ENCODE measurements at regions not wholly inside any gene's neighbourhood (a gene's known extent, or its start where the extent isn't known, plus 50 kb on each side); places are given as distances from the start of the nearest gene placed in this dataset.
A peak's percentile ranks its signal among the peaks of the same experiment; 100 is the strongest.

GRCh38 chrX:39559229-39559628 is 538.5 kb downstream of the BCOR start:
- Histone ChIP-seq H3K4me3 (no peak overlapping the region), H3K27me3 (no peaks in the 10 kb centered on the region), H3K9me3 (no peaks in the 10 kb centered on the region), H3K36me3 (no peaks in the 10 kb centered on the region), H3K27ac (no peak overlapping the region), H3K4me1 (no peaks in the 10 kb centered on the region)
- no peak for TF ChIP-seq CTCF (IDR thresholded peaks at IDR 0.05)
- 64 to 66% methylated on average over 4 of the region's 4 CpGs for WGBS, 2 donors
- no peak for DNase-seq
- intact Hi-C loops (cut with DNase I), result no loop called here
- FAIRE-seq, result no peak
- ATAC-seq, result no peak

- peaks cover 0 to 1% (median 0%) of the 10 kb centered on the region in 4 donors for H3K27me3 ChIP-seq
- no peak for ATAC-seq
- FAIRE-seq, result no peak
These were observed 537.5 kb downstream of the BCOR start for GRCh38 chrX:39560271-39560670.

GRCh38 chrX:39563178-39563577 is 534.6 kb downstream of the BCOR start:
- FAIRE-seq (peak; percentile 13), DNase-seq (no peak), ATAC-seq (no peak)
- H3K27me3 ChIP-seq, result peaks cover 0 to 11% (median 0%) of the 10 kb centered on the region in 4 donors
- no peak overlapping the region for H3K27ac ChIP-seq
- TF ChIP-seq CTCF (IDR thresholded peaks at IDR 0.05), result no peak
- H3K4me1 ChIP-seq, result no peaks in the 10 kb centered on the region
- H3K36me3 ChIP-seq, result no peaks in the 10 kb centered on the region
- H3K9me3 ChIP-seq, result no peaks in the 10 kb centered on the region
- intact Hi-C loops (cut with DNase I), result no loop called here
- no peak overlapping the region for H3K4me3 ChIP-seq

More at GRCh38 chrX:39560271-39560670, 537.5 kb downstream of the BCOR start:
- WGBS, 2 donors, result 73 to 77% methylated on average over 12 of the region's 12 CpGs
- intact Hi-C loops (cut with DNase I), result no loop called here
- no peak for DNase-seq
- TF ChIP-seq CTCF (IDR thresholded peaks at IDR 0.05), result no peak
- no peaks in the 10 kb centered on the region for H3K9me3 ChIP-seq
- no peak overlapping the region for H3K27ac ChIP-seq
- no peaks in the 10 kb centered on the region for H3K4me1 ChIP-seq
- H3K4me3 ChIP-seq, result no peak overlapping the region
- H3K36me3 ChIP-seq, result no peaks in the 10 kb centered on the region

- Histone ChIP-seq H3K9me3 (no peaks in the 10 kb centered on the region), H3K27ac (no peak overlapping the region), H3K4me1 (no peaks in the 10 kb centered on the region), H3K36me3 (no peaks in the 10 kb centered on the region), H3K4me3 (no peak overlapping the region), H3K27me3 (peaks cover 0 to 16% (median 0%) of the 10 kb centered on the region in 4 donors)
- DNase-seq (no peak), ATAC-seq (no peak), FAIRE-seq (no peak)
- WGBS, 2 donors, result 67 to 75% methylated on average over 3 of the region's 3 CpGs
- TF ChIP-seq CTCF (IDR thresholded peaks at IDR 0.05), result no peak
- intact Hi-C loops (cut with DNase I), result no loop called here
These were observed 533.0 kb downstream of the BCOR start for GRCh38 chrX:39564751-39565150.

- no peak for TF ChIP-seq CTCF (IDR thresholded peaks at IDR 0.05)
- no peak overlapping the region for H3K27ac ChIP-seq
- H3K4me1 ChIP-seq, result no peaks in the 10 kb centered on the region
- no peak for FAIRE-seq
- intact Hi-C loops (cut with DNase I), result no loop called here
- H3K27me3 ChIP-seq, result peaks cover 0 to 6% (median 0%) of the 10 kb centered on the region in 4 donors
- H3K4me3 ChIP-seq, result no peak overlapping the region
- no peaks in the 10 kb centered on the region for H3K36me3 ChIP-seq
- no peaks in the 10 kb centered on the region for H3K9me3 ChIP-seq
- DNase-seq, result no peak
- no peak for ATAC-seq
- 56 to 75% methylated on average over 3 of the region's 3 CpGs for WGBS, 2 donors
These were observed 523.6 kb downstream of the BCOR start for GRCh38 chrX:39574178-39574577.
